22Rv1 (cell line): ENCODE measurements at regions not wholly inside any gene's neighbourhood (a gene's known extent, or its start where the extent isn't known, plus 50 kb on each side); places are given as distances from the start of the nearest gene placed in this dataset.

Experiments
- ZFX ChIP-seq: fragments of 450-650 bp; IDR thresholded peaks from 2 replicates; pipeline ENCODE4 v1.6.1; 2017; ENCODE audit warnings: antibody characterized with exemption, borderline replicate concordance
- TF ChIP-seq, protein P1 (sequence below): fragments of 450-650 bp; IDR thresholded peaks from 2 replicates; pipeline ENCODE4 v1.5.1; 2017; ENCODE audit warnings: mild to moderate bottlenecking

DNA sequence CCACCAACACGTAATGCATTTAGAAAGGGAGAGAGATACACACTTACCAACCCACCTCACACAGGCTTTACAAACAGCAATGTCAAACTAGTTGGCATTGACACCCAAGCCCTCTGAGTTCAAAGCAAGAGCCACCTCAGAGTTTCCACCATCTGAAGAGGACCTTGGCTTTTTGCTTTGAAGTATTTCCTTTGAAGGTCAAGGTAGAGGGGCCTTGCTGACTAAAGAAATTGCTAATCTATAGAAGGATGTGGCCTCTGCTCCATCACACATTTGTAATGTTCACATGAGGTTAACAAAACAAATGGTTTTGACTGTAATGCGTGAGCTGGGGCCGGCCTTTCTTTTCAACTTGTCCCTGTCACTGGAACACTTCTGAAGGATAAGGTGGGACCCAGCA, 117.7 kb downstream of the POLR2M start:
- TF ChIP-seq, protein P1, sequence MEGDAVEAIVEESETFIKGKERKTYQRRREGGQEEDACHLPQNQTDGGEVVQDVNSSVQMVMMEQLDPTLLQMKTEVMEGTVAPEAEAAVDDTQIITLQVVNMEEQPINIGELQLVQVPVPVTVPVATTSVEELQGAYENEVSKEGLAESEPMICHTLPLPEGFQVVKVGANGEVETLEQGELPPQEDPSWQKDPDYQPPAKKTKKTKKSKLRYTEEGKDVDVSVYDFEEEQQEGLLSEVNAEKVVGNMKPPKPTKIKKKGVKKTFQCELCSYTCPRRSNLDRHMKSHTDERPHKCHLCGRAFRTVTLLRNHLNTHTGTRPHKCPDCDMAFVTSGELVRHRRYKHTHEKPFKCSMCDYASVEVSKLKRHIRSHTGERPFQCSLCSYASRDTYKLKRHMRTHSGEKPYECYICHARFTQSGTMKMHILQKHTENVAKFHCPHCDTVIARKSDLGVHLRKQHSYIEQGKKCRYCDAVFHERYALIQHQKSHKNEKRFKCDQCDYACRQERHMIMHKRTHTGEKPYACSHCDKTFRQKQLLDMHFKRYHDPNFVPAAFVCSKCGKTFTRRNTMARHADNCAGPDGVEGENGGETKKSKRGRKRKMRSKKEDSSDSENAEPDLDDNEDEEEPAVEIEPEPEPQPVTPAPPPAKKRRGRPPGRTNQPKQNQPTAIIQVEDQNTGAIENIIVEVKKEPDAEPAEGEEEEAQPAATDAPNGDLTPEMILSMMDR, result no peak
- TF ChIP-seq ZFX, result no peak
